Central memory CD8-positive, alpha-beta T cell (primary cell): ENCODE measurements at regions not wholly inside any gene's neighbourhood (a gene's known extent, or its start where the extent isn't known, plus 50 kb on each side); places are given as distances from the start of the nearest gene placed in this dataset.

ENCODE experiments used
- ATAC-seq: fragments of 150-1000 bp; cut with Tn5 transposase; replicated peaks from 2 replicates; pipeline ENCODE4 v1.10.0; 2022; ENCODE audit warnings: mild to moderate bottlenecking, moderate FRiP score, moderate number of reproducible peaks; ENCODE audit not compliant: poor library complexity, severe bottlenecking; ENCODE audit errors: extremely low read depth
- DNase-seq, 2 donors: peaks; one replicate each; pipeline ENCODE4 v3.0.0; 2021; ENCODE audit warnings: low spot score in 2 of 2
- H3K27ac Mint-ChIP-seq: one replicate; pipeline ENCODE4 v1.8.0; 2022; ENCODE audit warnings: low read depth, mild to moderate bottlenecking, moderate library complexity, mixed read lengths
- H3K27me3 Mint-ChIP-seq: one replicate; pipeline ENCODE4 v1.8.0; 2022; ENCODE audit warnings: mixed read lengths
- H3K36me3 Mint-ChIP-seq: one replicate; pipeline ENCODE4 v1.8.0; 2022; ENCODE audit warnings: mild to moderate bottlenecking, moderate library complexity, mixed read lengths; ENCODE audit not compliant: insufficient read depth
- H3K4me1 Mint-ChIP-seq: one replicate; pipeline ENCODE4 v1.8.0; 2022; ENCODE audit warnings: mixed read lengths
- H3K4me3 Mint-ChIP-seq: one replicate; pipeline ENCODE4 v1.8.0; 2022; ENCODE audit warnings: mild to moderate bottlenecking, moderate library complexity, mixed read lengths
- H3K9me3 Mint-ChIP-seq: one replicate; pipeline ENCODE4 v1.8.0; 2022; ENCODE audit warnings: mixed read lengths

- ATAC-seq, result no peak
- no peak overlapping the region for H3K27ac Mint-ChIP-seq
Measured at GRCh38 chr20:21033817-21034216, 72.3 kb downstream of the LINC00237 start.

DNA sequence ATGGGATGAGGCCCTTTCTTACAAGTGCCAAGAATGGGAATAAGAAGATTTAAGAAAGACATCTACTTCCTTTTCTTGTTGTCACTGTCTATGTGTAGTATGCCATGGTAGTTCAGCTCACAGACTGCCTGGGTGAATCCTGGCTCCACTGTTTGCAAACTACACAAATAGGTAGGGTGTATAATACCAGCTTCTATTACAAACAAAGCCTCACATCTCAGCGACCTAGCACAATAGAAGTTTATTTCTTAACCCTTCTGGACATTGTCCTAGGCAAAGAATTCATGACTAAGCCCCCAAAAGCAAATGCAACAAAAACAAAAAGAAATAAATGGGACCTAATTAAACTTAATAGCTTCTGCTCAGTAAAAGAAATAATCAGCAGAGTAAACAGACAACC is 74.5 kb downstream of the LINC00237 start:
- H3K36me3 Mint-ChIP-seq, result no peaks in the 10 kb centered on the region
- H3K27ac Mint-ChIP-seq, result no peak overlapping the region
- H3K9me3 Mint-ChIP-seq, result no peaks in the 10 kb centered on the region
- ATAC-seq, result no peak
- H3K4me3 Mint-ChIP-seq, result no peak overlapping the region
- H3K4me1 Mint-ChIP-seq, result no peaks in the 10 kb centered on the region
- peaks cover 53% of the 10 kb centered on the region for H3K27me3 Mint-ChIP-seq
- DNase-seq, result no peak

More at GRCh38 chr20:21033817-21034216, 72.3 kb downstream of the LINC00237 start:
- no peak for DNase-seq
- no peaks in the 10 kb centered on the region for H3K9me3 Mint-ChIP-seq
- no peak overlapping the region for H3K4me3 Mint-ChIP-seq
- no peaks in the 10 kb centered on the region for H3K36me3 Mint-ChIP-seq
- H3K27me3 Mint-ChIP-seq, result peaks cover 53% of the 10 kb centered on the region
- no peaks in the 10 kb centered on the region for H3K4me1 Mint-ChIP-seq

DNA sequence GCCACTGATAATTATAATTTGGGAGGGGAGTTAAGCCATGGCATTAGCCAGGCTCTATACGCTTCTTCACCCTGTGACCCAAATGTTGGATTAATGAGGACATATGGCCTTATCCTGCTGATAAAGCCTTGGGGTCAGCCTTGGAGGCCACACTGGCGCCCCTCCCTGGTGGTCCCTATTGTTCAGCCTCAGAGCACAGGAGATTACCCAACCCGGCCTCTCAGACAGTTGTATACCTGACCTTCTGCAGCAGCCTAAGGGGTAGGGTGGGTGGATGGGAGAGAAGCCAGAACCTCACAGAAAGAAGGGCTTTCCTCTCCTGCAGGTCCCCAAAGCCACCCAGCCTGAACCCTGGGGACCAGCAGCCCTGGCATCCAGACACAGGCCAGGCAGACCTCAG is 76.8 kb downstream of the LINC00237 start:
- H3K27ac Mint-ChIP-seq, result no peak overlapping the region
- H3K4me3 Mint-ChIP-seq, result no peak overlapping the region
- no peaks in the 10 kb centered on the region for H3K9me3 Mint-ChIP-seq
- no peak for ATAC-seq
- H3K36me3 Mint-ChIP-seq, result no peaks in the 10 kb centered on the region
- no peaks in the 10 kb centered on the region for H3K4me1 Mint-ChIP-seq
- peaks cover 51% of the 10 kb centered on the region for H3K27me3 Mint-ChIP-seq
- DNase-seq, result no peak

DNA sequence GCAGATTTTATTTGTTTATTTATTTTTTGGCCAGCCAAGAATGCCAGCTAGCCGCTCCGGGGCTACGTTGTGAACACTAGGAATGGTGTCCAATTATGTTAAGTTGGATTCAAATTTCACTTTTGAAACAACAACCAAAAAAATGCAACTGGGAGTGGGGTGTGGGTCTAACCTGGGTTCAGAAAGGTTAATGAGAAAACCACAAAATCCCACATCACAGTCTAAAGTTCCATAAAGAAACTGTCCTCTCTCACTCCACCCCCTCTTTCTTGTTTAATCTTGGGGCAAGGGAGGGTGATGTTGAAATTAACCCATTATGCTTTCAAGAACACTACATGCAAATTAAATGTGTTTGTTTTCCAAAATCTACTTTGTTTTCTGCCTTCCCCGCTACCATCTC is 77.2 kb downstream of the LINC00237 start:
- Mint-ChIP-seq H3K36me3 (no peaks in the 10 kb centered on the region), H3K4me3 (no peak overlapping the region), H3K27ac (no peak overlapping the region), H3K4me1 (no peaks in the 10 kb centered on the region), H3K27me3 (peaks cover 49% of the 10 kb centered on the region), H3K9me3 (no peaks in the 10 kb centered on the region)
- ATAC-seq (no peak), DNase-seq (no peak)

DNA sequence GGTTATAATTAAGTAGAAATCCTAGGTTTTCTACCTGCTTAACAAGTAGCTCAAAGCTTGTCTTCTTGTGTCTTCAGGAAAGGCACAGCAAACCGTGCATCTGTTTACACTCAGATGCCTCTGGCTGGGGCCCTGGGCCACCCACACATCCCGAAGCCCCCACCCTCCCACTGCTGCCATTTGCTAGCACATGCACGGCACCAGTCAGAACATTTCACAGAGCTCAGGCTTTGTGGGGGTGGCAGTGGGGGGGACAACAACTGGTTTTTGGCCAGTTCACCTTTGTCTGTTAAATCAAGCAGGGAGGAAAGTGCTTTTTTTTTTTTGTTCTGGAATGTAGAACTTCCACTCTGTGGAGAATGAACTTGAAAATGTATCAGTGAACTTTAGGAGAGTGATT is 77.7 kb downstream of the LINC00237 start:
- DNase-seq, result no peak
- H3K27me3 Mint-ChIP-seq, result peaks cover 49% of the 10 kb centered on the region
- H3K4me3 Mint-ChIP-seq, result no peak overlapping the region
- H3K9me3 Mint-ChIP-seq, result no peaks in the 10 kb centered on the region
- no peaks in the 10 kb centered on the region for H3K36me3 Mint-ChIP-seq
- H3K27ac Mint-ChIP-seq, result no peak overlapping the region
- ATAC-seq, result no peak
- no peaks in the 10 kb centered on the region for H3K4me1 Mint-ChIP-seq

GRCh38 chr20:21027569-21027968 is 78.6 kb downstream of the LINC00237 start:
- Mint-ChIP-seq H3K9me3 (no peaks in the 10 kb centered on the region), H3K36me3 (no peaks in the 10 kb centered on the region), H3K27ac (no peak overlapping the region), H3K4me1 (no peaks in the 10 kb centered on the region), H3K27me3 (peaks cover 49% of the 10 kb centered on the region), H3K4me3 (no peak overlapping the region)
- DNase-seq (no peak), ATAC-seq (no peak)

DNA sequence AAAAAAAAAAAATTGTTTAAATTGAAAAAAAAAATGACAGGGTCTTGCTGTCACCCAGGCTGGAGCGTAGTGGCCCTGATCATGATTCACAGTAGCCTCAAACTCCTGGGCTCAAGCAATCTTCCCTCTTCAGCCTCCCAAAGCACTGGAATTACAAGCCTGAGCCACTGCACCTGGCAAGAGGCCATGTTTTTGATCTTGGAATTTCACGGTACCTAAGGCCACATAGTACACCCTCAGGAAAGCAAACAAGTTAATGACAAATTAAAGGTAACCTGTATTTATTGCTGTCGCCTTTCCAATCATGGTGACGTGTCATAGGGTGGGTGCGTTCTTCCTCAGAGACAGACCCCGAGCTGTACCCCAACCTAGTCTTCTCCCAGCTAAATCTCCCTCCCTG is 79.2 kb downstream of the LINC00237 start:
- H3K9me3 Mint-ChIP-seq, result no peaks in the 10 kb centered on the region
- H3K4me3 Mint-ChIP-seq, result no peak overlapping the region
- H3K36me3 Mint-ChIP-seq, result no peaks in the 10 kb centered on the region
- H3K27me3 Mint-ChIP-seq, result peaks cover 45% of the 10 kb centered on the region
- H3K4me1 Mint-ChIP-seq, result no peaks in the 10 kb centered on the region
- no peak overlapping the region for H3K27ac Mint-ChIP-seq
- ATAC-seq, result no peak
- no peak for DNase-seq

DNA sequence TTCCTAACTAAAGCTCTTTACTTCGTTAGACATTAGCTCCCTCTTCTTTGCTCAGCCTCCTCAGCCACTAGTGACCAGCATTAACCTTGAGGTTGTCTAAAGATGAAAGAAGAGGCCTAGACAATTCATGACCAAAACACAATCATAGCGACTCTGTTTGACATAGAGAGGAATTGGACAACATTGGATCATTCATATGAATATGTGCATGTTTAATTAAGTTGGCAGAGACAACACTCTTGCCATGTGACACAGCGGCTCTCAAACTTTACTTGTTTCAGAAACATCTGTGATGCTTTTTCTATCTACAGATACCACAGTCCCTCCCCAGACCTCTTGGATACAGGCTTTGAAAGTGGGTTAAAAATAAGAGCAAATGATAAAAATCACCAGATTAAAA is 81.7 kb downstream of the LINC00237 start:
- no peak for ATAC-seq
- H3K27me3 Mint-ChIP-seq, result peaks cover 43% of the 10 kb centered on the region
- DNase-seq, result no peak
- H3K9me3 Mint-ChIP-seq, result no peaks in the 10 kb centered on the region
- no peaks in the 10 kb centered on the region for H3K36me3 Mint-ChIP-seq
- H3K27ac Mint-ChIP-seq, result no peak overlapping the region
- H3K4me3 Mint-ChIP-seq, result no peak overlapping the region
- H3K4me1 Mint-ChIP-seq, result no peaks in the 10 kb centered on the region

DNA sequence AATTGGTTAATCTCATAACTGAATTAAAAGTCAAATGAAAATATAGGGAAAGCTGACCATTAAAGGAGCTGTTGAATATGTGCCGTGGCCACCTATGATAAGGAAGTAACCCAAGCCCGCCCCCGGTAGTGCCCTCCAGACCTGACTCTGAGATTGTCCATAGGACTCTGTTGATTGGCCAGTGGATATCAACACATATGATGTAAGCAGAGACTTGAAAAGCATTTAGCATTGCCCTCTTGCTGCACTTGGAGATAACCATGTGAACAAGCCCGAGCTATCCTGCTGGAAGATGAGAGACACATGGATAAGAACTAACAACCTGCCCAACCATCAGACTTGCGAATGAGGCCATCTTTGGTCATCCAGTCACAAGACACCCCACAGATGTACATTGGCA is 83.2 kb downstream of the LINC00237 start:
- Mint-ChIP-seq H3K27me3 (peaks cover 52% of the 10 kb centered on the region), H3K4me1 (no peaks in the 10 kb centered on the region), H3K4me3 (no peak overlapping the region), H3K9me3 (no peaks in the 10 kb centered on the region), H3K27ac (no peak overlapping the region), H3K36me3 (no peaks in the 10 kb centered on the region)
- DNase-seq (no peak), ATAC-seq (no peak)

- ATAC-seq, result no peak
- DNase-seq, result no peak
- no peak overlapping the region for H3K27ac Mint-ChIP-seq
- peaks cover 56% of the 10 kb centered on the region for H3K27me3 Mint-ChIP-seq
- no peaks in the 10 kb centered on the region for H3K9me3 Mint-ChIP-seq
- no peak overlapping the region for H3K4me3 Mint-ChIP-seq
- peaks cover 2% of the 10 kb centered on the region for H3K36me3 Mint-ChIP-seq
- H3K4me1 Mint-ChIP-seq, result no peaks in the 10 kb centered on the region
Measured at GRCh38 chr20:21021472-21021790, 84.7 kb downstream of the LINC00237 start.

- H3K9me3 Mint-ChIP-seq, result no peaks in the 10 kb centered on the region
- ATAC-seq (no peak), DNase-seq (no peak)
- no peak overlapping the region for H3K27ac Mint-ChIP-seq
- H3K36me3 Mint-ChIP-seq, result peaks cover 2% of the 10 kb centered on the region
- no peak overlapping the region for H3K4me3 Mint-ChIP-seq
- peaks cover 51% of the 10 kb centered on the region for H3K27me3 Mint-ChIP-seq
- H3K4me1 Mint-ChIP-seq, result no peaks in the 10 kb centered on the region
Measured at GRCh38 chr20:21020659-21021471, 85.3 kb downstream of the LINC00237 start.

DNA sequence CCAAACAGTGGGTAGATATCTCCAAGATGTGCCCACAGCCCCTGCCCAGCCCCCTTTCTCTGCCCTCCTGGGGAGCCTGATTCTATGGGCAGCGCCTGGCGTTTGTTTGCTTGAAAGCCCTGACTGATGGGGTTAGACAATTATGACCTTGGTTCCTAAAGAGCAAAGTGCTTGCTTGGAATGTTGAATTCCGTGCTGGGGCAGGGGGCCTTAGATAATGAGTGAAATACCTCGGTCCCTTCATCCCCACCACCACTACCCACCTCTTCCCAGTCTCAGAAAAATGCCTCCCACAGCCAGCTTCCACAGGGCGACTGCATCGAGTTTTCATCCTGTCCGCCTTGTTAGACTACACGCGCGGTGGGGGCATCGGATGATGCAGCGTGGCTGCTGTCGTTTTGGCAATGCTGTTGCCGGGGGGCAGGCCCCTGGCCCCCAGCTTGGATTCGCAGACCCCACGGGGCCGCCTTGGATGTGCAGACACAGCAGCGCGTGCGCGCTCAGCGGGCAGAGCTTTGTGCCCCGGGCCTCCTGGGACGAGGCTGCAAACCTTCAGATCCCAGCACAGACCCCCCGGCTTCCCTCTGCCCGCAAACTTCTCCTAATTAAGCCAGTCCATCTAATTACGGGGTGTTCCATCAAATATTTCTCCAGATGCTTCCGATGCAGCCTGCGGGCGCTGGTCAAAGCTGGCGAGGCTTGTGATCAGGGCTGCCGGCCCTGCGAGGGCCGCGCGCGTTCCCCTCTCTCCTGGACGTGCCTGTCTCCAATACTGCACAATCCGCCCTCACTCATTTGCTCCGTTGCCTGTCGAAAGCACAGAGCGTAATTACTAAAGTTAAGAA is 86.1 kb downstream of the LINC00237 start:
- DNase-seq (no peak), ATAC-seq (no peak)
- Mint-ChIP-seq H3K27ac (no peak overlapping the region), H3K4me1 (no peaks in the 10 kb centered on the region), H3K9me3 (no peaks in the 10 kb centered on the region), H3K4me3 (no peak overlapping the region), H3K36me3 (peaks cover 2% of the 10 kb centered on the region), H3K27me3 (peaks cover 51% of the 10 kb centered on the region)

GRCh38 chr20:21019468-21019813 is 86.7 kb downstream of the LINC00237 start:
- Mint-ChIP-seq H3K36me3 (peaks cover 2% of the 10 kb centered on the region), H3K9me3 (no peaks in the 10 kb centered on the region)
- DNase-seq, result no peak

More at GRCh38 chr20:21019468-21019813, 86.7 kb downstream of the LINC00237 start:
- ATAC-seq, result no peak
- H3K27me3 Mint-ChIP-seq, result peaks cover 54% of the 10 kb centered on the region
- H3K4me3 Mint-ChIP-seq, result no peak overlapping the region
- H3K27ac Mint-ChIP-seq, result no peak overlapping the region
- H3K4me1 Mint-ChIP-seq, result no peaks in the 10 kb centered on the region
